GM12878 (cell line): ENCODE measurements at regions not wholly inside any gene's neighbourhood (a gene's known extent, or its start where the extent isn't known, plus 50 kb on each side); places are given as distances from the start of the nearest gene placed in this dataset.
"Not testable (repeated sequence)": the region's sequence is repeated elsewhere in the genome, so short reads cannot be mapped to it uniquely, and the experiment has no call there.

Experiments used
- ATF2 ChIP-seq: IDR thresholded peaks from 2 replicates; pipeline ENCODE4 v1.6.1; 2012; ENCODE audit warnings: low read length, inconsistent platforms
- CBFB ChIP-seq: IDR thresholded peaks from 2 replicates; pipeline ENCODE4 v1.6.1; 2016; ENCODE audit warnings: antibody characterized with exemption, low read depth
- CTCF ChIP-seq, 3 experiments: IDR thresholded peaks in 2 of 3; conservative IDR thresholded peaks in 1 of 3; 2 replicates each; pipeline ENCODE4 v1.5.1; 2011; ENCODE audit warnings: low read depth in 3 of 3, low read length in 3 of 3, mild to moderate bottlenecking in 3 of 3, control low read depth in 2 of 3, moderate library complexity in 2 of 3, inconsistent platforms in 1 of 3, mixed read lengths in 1 of 3; ENCODE audit not compliant: control insufficient read depth in 2 of 3, insufficient read depth in 1 of 3; ENCODE audit errors: extremely low read depth in 1 of 3
- HCFC1 ChIP-seq: fragments of 150-350 bp; IDR thresholded peaks from 2 replicates; pipeline ENCODE4 v1.6.1; 2014; ENCODE audit warnings: low read length
- HDGF ChIP-seq: fragments of 450-650 bp; IDR thresholded peaks from 2 replicates; pipeline ENCODE4 v1.6.1; 2016; ENCODE audit warnings: antibody characterized with exemption
- JUND ChIP-seq: IDR thresholded peaks from 2 replicates; pipeline ENCODE4 v1.6.1; 2012; ENCODE audit warnings: low read depth, mild to moderate bottlenecking, low read length, improper control_type of control experiment, moderate library complexity
- MAX ChIP-seq: IDR thresholded peaks from 2 replicates; pipeline ENCODE4 v1.6.1; 2012; ENCODE audit warnings: low read depth, low read length, improper control_type of control experiment
- USF2 ChIP-seq: IDR thresholded peaks from 2 replicates; pipeline ENCODE4 v1.6.1; 2011; ENCODE audit warnings: low read depth, low read length, improper control_type of control experiment, borderline replicate concordance
- YY1 ChIP-seq: IDR thresholded peaks from 2 replicates; pipeline ENCODE4 v1.6.1; 2011; ENCODE audit warnings: low read depth, mild to moderate bottlenecking, low read length

GRCh38 chr11:50183170-50183569 lies 150.5 kb downstream of the OR4C45 start:
- TF ChIP-seq CTCF (IDR thresholded peaks at IDR 0.05 in 2 of 3, conservative IDR thresholded peaks at IDR 0.05 in 1 of 3; ENCODE audit: control insufficient read depth in 2 of 3, extremely low read depth in 1 of 3, insufficient read depth in 1 of 3, low read depth in 3 of 3, low read length in 3 of 3); USF2; ATF2; HDGF; HCFC1; JUND; CBFB; YY1; MAX: not testable (repeated sequence)
